Lung (tissue), 11 donors: ENCODE measurements at regions not wholly inside any gene's neighbourhood (a gene's known extent, or its start where the extent isn't known, plus 50 kb on each side); places are given as distances from the start of the nearest gene placed in this dataset.

Experiments
- ATAC-seq: fragments of 200-7000 bp; cut with Tn5 transposase; one replicate; pipeline ENCODE4 v1.9.1; 2020; ENCODE audit warnings: moderate number of reproducible peaks; ENCODE audit not compliant: insufficient read depth, low FRiP score
- DNase-seq, 3 donors: peaks; one replicate each; pipeline ENCODE4 v3.0.0-alpha.2; 2013 to 2017
- H3K27ac ChIP-seq, 2 donors: one replicate each; pipeline ENCODE4 v1.5.1; 2013; ENCODE audit warnings: mild to moderate bottlenecking in 2 of 2, moderate library complexity in 2 of 2, control low read depth in 1 of 2, inconsistent platforms in 1 of 2, low read depth in 1 of 2, low read length in 1 of 2
- H3K27me3 ChIP-seq, 3 donors: one replicate each; pipeline ENCODE4 v1.5.1; 2013; ENCODE audit warnings: low read length in 2 of 3; ENCODE audit not compliant: control insufficient read depth in 3 of 3, insufficient read depth in 3 of 3
- H3K36me3 ChIP-seq, 4 donors: one replicate each; pipeline ENCODE4 v1.5.1; 2013; ENCODE audit warnings: low read length in 4 of 4, mild to moderate bottlenecking in 1 of 4, moderate library complexity in 1 of 4; ENCODE audit not compliant: control insufficient read depth in 4 of 4, insufficient read depth in 4 of 4
- H3K4me1 ChIP-seq, 5 donors: one replicate each; pipeline ENCODE4 v1.5.1; 2013; ENCODE audit warnings: low read length in 5 of 5, mild to moderate bottlenecking in 2 of 5, moderate library complexity in 1 of 5; ENCODE audit not compliant: control insufficient read depth in 5 of 5, insufficient read depth in 5 of 5
- H3K4me3 ChIP-seq: one replicate; pipeline ENCODE4 v1.5.1; 2013; ENCODE audit warnings: mild to moderate bottlenecking, control low read depth, moderate library complexity
- H3K9ac ChIP-seq, 2 donors: one replicate each; pipeline ENCODE4 v1.5.1; 2013; ENCODE audit warnings: low read length in 2 of 2, control low read depth in 1 of 2; ENCODE audit not compliant: insufficient read depth in 1 of 2
- H3K9me3 ChIP-seq, 4 donors: one replicate each; pipeline ENCODE4 v1.5.1; 2013; ENCODE audit warnings: low read length in 3 of 4, mild to moderate bottlenecking in 1 of 4, moderate library complexity in 1 of 4; ENCODE audit not compliant: control insufficient read depth in 4 of 4, insufficient read depth in 3 of 4
- WGBS, 2 donors: extraction: QIAGEN DNeasy Blood & Tissue Kit; methylation state at CpG; one replicate each; pipeline ENCODE4 v1.1.7; 2013; 5-methylcytosine and 5-hydroxymethylcytosine counted together
- TF ChIP-seq, protein P1 (sequence below): IDR thresholded peaks from 2 replicates; pipeline ENCODE4 v1.5.1; 2012; ENCODE audit warnings: mild to moderate bottlenecking; ENCODE audit errors: control extremely low read depth, extremely low read depth
- donor health status: control.
- donor health status: control.
- donor health status: Bipolar disorder and iron deficiency.
- donor health status: healthy.
- donor health status: DM: yes; HTN: yes; CAD: no.

DNA sequence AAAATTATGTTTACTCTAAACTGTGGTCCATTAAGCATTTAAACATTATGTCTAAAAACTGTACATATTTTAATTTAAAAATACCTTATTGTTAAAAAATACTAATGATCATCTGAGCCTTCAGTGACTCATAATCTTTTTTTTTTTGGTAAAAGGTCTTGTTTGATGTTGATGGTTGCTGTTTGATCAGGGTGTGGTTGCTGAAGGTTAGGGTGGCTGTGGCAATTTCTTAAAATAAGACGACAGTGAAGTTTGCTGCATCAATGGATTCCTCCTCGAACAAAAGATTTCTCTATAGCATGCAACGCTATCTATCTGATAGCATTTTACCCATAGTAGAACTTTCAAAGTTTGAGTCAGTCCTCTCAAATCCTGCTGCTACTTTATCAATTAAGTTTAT lies 180.0 kb upstream of the AHR start:
- TF ChIP-seq, protein P1, sequence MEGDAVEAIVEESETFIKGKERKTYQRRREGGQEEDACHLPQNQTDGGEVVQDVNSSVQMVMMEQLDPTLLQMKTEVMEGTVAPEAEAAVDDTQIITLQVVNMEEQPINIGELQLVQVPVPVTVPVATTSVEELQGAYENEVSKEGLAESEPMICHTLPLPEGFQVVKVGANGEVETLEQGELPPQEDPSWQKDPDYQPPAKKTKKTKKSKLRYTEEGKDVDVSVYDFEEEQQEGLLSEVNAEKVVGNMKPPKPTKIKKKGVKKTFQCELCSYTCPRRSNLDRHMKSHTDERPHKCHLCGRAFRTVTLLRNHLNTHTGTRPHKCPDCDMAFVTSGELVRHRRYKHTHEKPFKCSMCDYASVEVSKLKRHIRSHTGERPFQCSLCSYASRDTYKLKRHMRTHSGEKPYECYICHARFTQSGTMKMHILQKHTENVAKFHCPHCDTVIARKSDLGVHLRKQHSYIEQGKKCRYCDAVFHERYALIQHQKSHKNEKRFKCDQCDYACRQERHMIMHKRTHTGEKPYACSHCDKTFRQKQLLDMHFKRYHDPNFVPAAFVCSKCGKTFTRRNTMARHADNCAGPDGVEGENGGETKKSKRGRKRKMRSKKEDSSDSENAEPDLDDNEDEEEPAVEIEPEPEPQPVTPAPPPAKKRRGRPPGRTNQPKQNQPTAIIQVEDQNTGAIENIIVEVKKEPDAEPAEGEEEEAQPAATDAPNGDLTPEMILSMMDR, result no peak
- H3K4me3 ChIP-seq, result no peak overlapping the region
- H3K36me3 ChIP-seq, result no peaks in the 10 kb centered on the region
- no peak for ATAC-seq
- DNase-seq, result no peak
- no peak overlapping the region for H3K9ac ChIP-seq
- no peaks in the 10 kb centered on the region for H3K4me1 ChIP-seq
- no peaks in the 10 kb centered on the region for H3K27me3 ChIP-seq
- 95 to 100% methylated on average over 3 of the region's 3 CpGs for WGBS, 2 donors
- H3K9me3 ChIP-seq, result no peaks in the 10 kb centered on the region
- H3K27ac ChIP-seq, result no peak overlapping the region

DNA sequence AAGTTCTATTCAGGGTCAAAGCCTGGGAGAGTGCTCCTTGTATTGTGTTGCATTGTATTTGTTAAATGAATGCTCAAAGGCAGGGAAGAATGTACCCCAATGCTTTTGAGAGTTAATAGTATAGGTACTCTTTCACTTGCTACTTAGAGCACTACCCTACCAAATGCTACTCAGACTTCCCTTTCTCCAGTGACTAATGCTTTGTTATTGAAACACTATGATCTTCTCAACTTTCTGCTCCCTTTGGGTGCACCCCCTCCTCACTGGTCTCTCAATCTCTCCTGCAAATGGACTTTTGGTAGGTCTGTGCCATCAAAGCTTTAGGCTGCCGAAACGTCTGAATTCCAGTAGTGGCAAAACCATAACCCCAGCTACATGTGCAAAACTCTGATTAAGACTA lies 177.7 kb upstream of the AHR start:
- H3K9me3 ChIP-seq, result no peaks in the 10 kb centered on the region
- no peak overlapping the region for H3K27ac ChIP-seq
- no peak overlapping the region for H3K9ac ChIP-seq
- H3K4me1 ChIP-seq, result no peaks in the 10 kb centered on the region
- 94 to 97% methylated on average over 2 of the region's 2 CpGs for WGBS, 2 donors
- DNase-seq, result no peak
- H3K4me3 ChIP-seq, result no peak overlapping the region
- no peaks in the 10 kb centered on the region for H3K27me3 ChIP-seq
- ATAC-seq, result no peak
- TF ChIP-seq, protein P1, result no peak
- H3K36me3 ChIP-seq, result no peaks in the 10 kb centered on the region

DNA sequence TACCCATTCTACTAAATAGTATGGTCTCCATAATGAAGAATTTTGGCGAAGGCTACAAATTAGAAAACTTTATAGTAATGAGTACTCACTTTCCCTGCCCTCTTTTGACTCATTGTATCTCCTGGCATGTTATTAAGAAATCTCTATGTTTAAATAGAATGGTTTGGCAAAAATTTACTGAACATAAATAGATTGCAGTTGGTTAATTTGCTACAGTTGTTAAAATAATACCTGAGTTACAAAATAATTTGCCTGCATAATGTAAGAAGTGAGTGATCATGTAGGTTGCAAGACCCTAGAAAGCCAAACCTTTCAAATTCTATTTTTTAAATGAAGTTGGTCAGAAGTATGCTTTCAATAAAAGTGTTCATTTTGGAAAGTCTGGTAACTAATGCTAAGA lies 176.8 kb upstream of the AHR start:
- WGBS, 2 donors, result 89 to 100% methylated on average over 1 of the region's 1 CpG
- no peaks in the 10 kb centered on the region for H3K9me3 ChIP-seq

DNA sequence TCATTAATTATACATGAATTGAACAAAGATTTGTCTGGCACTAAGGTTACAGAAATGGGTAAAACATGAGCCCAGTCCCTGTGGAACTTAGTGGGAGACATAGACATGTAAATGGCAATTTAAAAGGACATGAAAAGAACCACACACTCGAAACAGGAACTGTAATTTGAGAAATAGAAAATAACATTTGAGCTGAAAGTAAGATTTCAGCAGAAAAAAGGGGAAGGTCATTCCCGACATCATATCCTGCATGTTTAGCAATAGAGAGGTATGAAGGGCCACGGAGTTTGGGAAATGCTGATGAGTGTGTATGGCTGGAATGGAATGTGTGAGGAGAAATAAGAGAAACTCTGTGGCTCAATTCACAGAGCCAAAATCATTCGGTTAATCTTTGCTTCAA lies 175.4 kb upstream of the AHR start:
- H3K27ac ChIP-seq, result no peak overlapping the region
- H3K36me3 ChIP-seq, result no peaks in the 10 kb centered on the region
- DNase-seq, result peak in 2 of 3 donors; percentile 23 to 26
- no peak overlapping the region for H3K4me3 ChIP-seq
- no peaks in the 10 kb centered on the region for H3K9me3 ChIP-seq
- peak; percentile 75 for ATAC-seq
- no peaks in the 10 kb centered on the region for H3K27me3 ChIP-seq
- TF ChIP-seq, protein P1, result no peak
- H3K4me1 ChIP-seq, result no peaks in the 10 kb centered on the region
- H3K9ac ChIP-seq, result no peak overlapping the region
- 28 to 55% methylated on average over 4 of the region's 4 CpGs for WGBS, 2 donors

More for the DNA sequence above, 176.8 kb upstream of the AHR start:
- ATAC-seq (no peak), DNase-seq (no peak)
- Histone ChIP-seq H3K27ac (no peak overlapping the region), H3K4me1 (no peaks in the 10 kb centered on the region), H3K9ac (no peak overlapping the region), H3K27me3 (no peaks in the 10 kb centered on the region), H3K4me3 (no peak overlapping the region), H3K36me3 (no peaks in the 10 kb centered on the region)
- TF ChIP-seq, protein P1, result no peak
